A549 (cell line): ENCODE measurements at regions not wholly inside any gene's neighbourhood (a gene's known extent, or its start where the extent isn't known, plus 50 kb on each side); places are given as distances from the start of the nearest gene placed in this dataset.
"Not testable (repeated sequence)": the region's sequence is repeated elsewhere in the genome, so short reads cannot be mapped to it uniquely, and the experiment has no call there.

Experiments used
- ATAC-seq, 2 experiments: fragments of 200-7000 bp in 1 of 2; fragments of >200 bp in 1 of 2; cut with Nextera tagmentation in 1 of 2; cut with Tn5 transposase in 1 of 2; 3 replicates each; pipeline versions ENCODE4 v1.8.0 to v1.9.1; 2018 to 2020; ENCODE audit warnings: mild to moderate bottlenecking in 1 of 2, moderate library complexity in 1 of 2
- CTCF ChIA-PET: fragments of 300-600 bp; sonication (Branson Sonifier 250); formaldehyde crosslinking; extraction: SDS; loops from one replicate; lab custom pipeline; 2021; ENCODE audit warnings: antibody characterized with exemption, inconsistent platforms; lab: Yijun Ruan, JAX
- POLR2A ChIA-PET: fragments of 350-600 bp; formaldehyde crosslinking; extraction: SDS; loops from one replicate; lab custom pipeline; 2021; ENCODE audit warnings: antibody characterized with exemption, inconsistent platforms; lab: Yijun Ruan, JAX
- DNase-seq, 2 experiments: peaks; one replicate each; pipeline versions ENCODE4 v3.0.0 to v3.0.0-alpha.2; 2011 to 2016; ENCODE audit warnings: low read depth in 1 of 2, low spot score in 1 of 2
- FAIRE-seq: peaks from 2 replicates; lab custom pipeline; 2011; peaks lifted over from hg19 to GRCh38; lab: Jason Lieb, UNC
- H3K27ac ChIP-seq, 2 experiments: fragments of >200 bp; sonication (Bioruptor Twin); formaldehyde crosslinking; 3 replicates each; pipeline ENCODE4 v1.5.1; 2016 to 2017
- H3K4me1 ChIP-seq: fragments of >200 bp; sonication (Bioruptor Twin); formaldehyde crosslinking; 3 replicates; pipeline ENCODE4 v1.6.1; 2016
- H3K4me2 ChIP-seq: fragments of >200 bp; sonication (Bioruptor Twin); formaldehyde crosslinking; 3 replicates; pipeline ENCODE4 v1.6.1; 2016
- H3K4me3 ChIP-seq: fragments of >200 bp; sonication (Bioruptor Twin); formaldehyde crosslinking; 3 replicates; pipeline ENCODE4 v1.5.1; 2016
- H3K9me3 ChIP-seq: fragments of >200 bp; sonication (Bioruptor Twin); formaldehyde crosslinking; 3 replicates; pipeline ENCODE4 v1.6.1; 2016
- ELK1 ChIP-seq: fragments of 150-350 bp; IDR thresholded peaks from 2 replicates; pipeline ENCODE4 v1.6.1; 2014; ENCODE audit warnings: low read depth, mild to moderate bottlenecking, low read length
- EP300 ChIP-seq, 2 experiments: fragments of >200 bp; sonication (Bioruptor Twin); formaldehyde crosslinking; IDR thresholded peaks; 2 replicates in 1 of 2; 3 replicates in 1 of 2; pipeline ENCODE4 v1.6.1; 2016 to 2017
- ESRRA ChIP-seq: fragments of 150-350 bp; IDR thresholded peaks from 2 replicates; pipeline ENCODE4 v1.6.1; 2014; ENCODE audit warnings: mild to moderate bottlenecking, low read length, borderline replicate concordance
- FOSL2 ChIP-seq, 2 experiments: fragments of 450-650 bp in 1 of 2; fragments of >200 bp in 1 of 2; sonication (Bioruptor Twin) in 1 of 2; formaldehyde crosslinking; IDR thresholded peaks; 2 replicates each; pipeline versions ENCODE4 v1.5.0 to v1.6.1; 2016 to 2020; ENCODE audit warnings: mild to moderate bottlenecking in 1 of 2, moderate library complexity in 1 of 2
- GATA3 ChIP-seq: IDR thresholded peaks from 2 replicates; pipeline ENCODE4 v1.6.1; 2012; ENCODE audit warnings: borderline replicate concordance
- HES2 ChIP-seq: fragments of >200 bp; sonication (Bioruptor Twin); formaldehyde crosslinking; IDR thresholded peaks from 2 replicates; pipeline ENCODE4 v1.6.1; 2016
- HMGXB4 ChIP-seq: fragments of 250-450 bp; sonication (Bioruptor Pico); IDR thresholded peaks from 2 replicates; pipeline ENCODE4 v1.5.0; 2021; ENCODE audit warnings: mild to moderate bottlenecking, moderate library complexity, borderline replicate concordance
- HOXA7 ChIP-seq: fragments of 250-450 bp; sonication (Bioruptor Pico); IDR thresholded peaks from 2 replicates; pipeline ENCODE4 v1.5.0; 2020; ENCODE audit warnings: mild to moderate bottlenecking, moderate library complexity
- HOXB5 ChIP-seq: fragments of 250-450 bp; sonication (Bioruptor Pico); IDR thresholded peaks from 2 replicates; pipeline ENCODE4 v1.5.0; 2020; ENCODE audit warnings: mild to moderate bottlenecking, moderate library complexity
- KDM5A ChIP-seq: fragments of 200-600 bp; sonication (generic); IDR thresholded peaks from 2 replicates; pipeline ENCODE4 v1.6.1; 2016; ENCODE audit warnings: antibody characterized with exemption, mild to moderate bottlenecking
- NFE2L2 ChIP-seq: fragments of 150-350 bp; conservative IDR thresholded peaks from 2 replicates; pipeline ENCODE4 v1.6.1; 2014; ENCODE audit warnings: low read length
- NR3C1 ChIP-seq: fragments of >200 bp; sonication (Bioruptor Twin); formaldehyde crosslinking; IDR thresholded peaks from 3 replicates; pipeline ENCODE4 v1.6.1; 2017
- PBX3 ChIP-seq: IDR thresholded peaks from 2 replicates; pipeline ENCODE4 v1.6.1; 2012
- PHF8 ChIP-seq: fragments of 200-600 bp; sonication (generic); IDR thresholded peaks from 2 replicates; pipeline ENCODE4 v1.6.1; 2016; ENCODE audit warnings: low read depth, mild to moderate bottlenecking, antibody characterized with exemption, moderate library complexity, borderline replicate concordance
- RAD21 ChIP-seq, 2 experiments: fragments of >200 bp in 1 of 2; sonication (Bioruptor Twin) in 1 of 2; formaldehyde crosslinking in 1 of 2; IDR thresholded peaks in 1 of 2; conservative IDR thresholded peaks in 1 of 2; 2 replicates in 1 of 2; 3 replicates in 1 of 2; pipeline ENCODE4 v1.6.1; 2012 to 2018; ENCODE audit warnings: inconsistent platforms in 1 of 2
- TP53 ChIP-seq: fragments of 250-450 bp; sonication (Bioruptor Pico); IDR thresholded peaks from 2 replicates; pipeline ENCODE4 v1.5.0; 2021; ENCODE audit warnings: mild to moderate bottlenecking, moderate library complexity
- USF2 ChIP-seq: fragments of 450-650 bp; IDR thresholded peaks from 2 replicates; pipeline ENCODE4 v1.6.1; 2014; ENCODE audit warnings: antibody characterized with exemption
- WGBS: methylation state at CpG from one replicate; pipeline ENCODE4 v1.1.6; 2017; ENCODE audit errors: missing lambda C conversion rate; 5-methylcytosine and 5-hydroxymethylcytosine counted together

GRCh38 chr11:100409267-100409666, 277.8 kb upstream of the ARHGAP42 start:
- H3K9me3 ChIP-seq, CTCF ChIA-PET, POLR2A ChIA-PET, DNase-seq, H3K4me3 ChIP-seq, H3K4me2 ChIP-seq, FAIRE-seq, H3K4me1 ChIP-seq, H3K27ac ChIP-seq, ATAC-seq: not testable (repeated sequence)
- 35% methylated on average over 6 of the region's 11 CpGs for WGBS

- Histone ChIP-seq H3K9me3 (no peaks in the 10 kb centered on the region), H3K4me2 (no peak overlapping the region)
- no peak for DNase-seq
- TF ChIP-seq ESRRA (no peak), USF2 (no peak), NR3C1 (no peak), HOXA7 (CRISPR knock-in tag) (no peak), FOSL2 (IDR thresholded peaks at IDR 0.05) (no peak), FOSL2 (CRISPR knock-in tag; IDR thresholded peaks at IDR 0.05) (no peak), GATA3 (no peak), NFE2L2 (no peak), EP300 (IDR thresholded peaks at IDR 0.05) (no peak), HES2 (no peak), TP53 (no peak), HMGXB4 (CRISPR knock-in tag) (no peak), KDM5A (no peak), PBX3 (no peak), PHF8 (no peak), RAD21 (conservative IDR thresholded peaks at IDR 0.05 in 1 of 2, IDR thresholded peaks at IDR 0.05 in 1 of 2) (no peak), ELK1 (no peak), HOXB5 (CRISPR knock-in tag) (no peak)
- TF ChIP-seq, all 56 proteins: peak for 0
- no peak for ATAC-seq
- 5% methylated on average over 2 of the region's 2 CpGs for WGBS
- FAIRE-seq: no peak
- Histone ChIP-seq H3K4me1 (no peaks in the 10 kb centered on the region), H3K4me3 (no peak overlapping the region), H3K27ac (no peak overlapping the region)
- ChIA-PET POLR2A (no interaction called here), CTCF (no interaction called here)
Measured at GRCh38 chr11:100419518-100419917, 267.6 kb upstream of the ARHGAP42 start.
